GM19467 (cell line): ENCODE measurements at regions not wholly inside any gene's neighbourhood (a gene's known extent, or its start where the extent isn't known, plus 50 kb on each side); places are given as distances from the start of the nearest gene placed in this dataset.

Source experiments
- ATAC-seq: cut with Tn5 transposase; IDR thresholded peaks from one replicate; pipeline ENCODE4 v1.9.1; 2021; ENCODE audit warnings: mild to moderate bottlenecking, moderate library complexity; ENCODE audit not compliant: unreplicated experiment

DNA sequence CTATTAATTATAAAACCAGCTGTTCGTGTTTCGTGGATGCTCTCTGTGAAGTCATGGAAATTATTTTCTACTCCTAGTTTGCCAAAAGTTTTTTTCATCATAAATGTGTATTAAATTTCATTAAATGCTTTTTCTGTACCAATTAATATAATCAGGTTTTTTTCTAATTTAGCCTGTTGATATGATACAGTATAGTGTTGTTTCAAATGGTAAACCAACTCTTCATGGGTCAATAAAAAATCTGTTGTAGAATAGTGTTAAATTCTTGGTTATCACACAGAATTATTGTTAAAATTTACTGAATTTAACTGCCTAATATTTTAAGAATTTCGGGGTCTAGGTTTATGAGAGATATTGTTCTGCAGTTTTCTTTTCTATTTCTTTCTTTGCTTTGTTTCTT lies 505.9 kb upstream of the MANEA start:
- no peak for ATAC-seq

DNA sequence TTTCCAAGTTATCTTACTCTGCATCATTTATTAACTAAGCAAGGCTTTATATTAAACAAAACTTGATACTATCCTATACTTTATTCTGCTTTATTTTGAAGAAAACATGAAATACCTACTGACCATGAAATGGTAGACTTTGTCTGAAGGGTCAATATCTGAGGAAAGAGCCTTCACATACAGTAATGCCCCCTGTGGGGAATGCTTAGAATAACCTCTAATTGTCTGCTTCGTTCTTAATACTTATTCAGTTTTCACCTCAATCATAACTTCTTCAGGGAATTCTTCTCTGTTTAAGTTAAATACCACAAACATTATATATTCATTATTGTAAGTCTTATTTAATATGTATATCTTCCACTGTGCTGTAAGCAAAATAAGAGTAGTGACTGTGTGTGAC lies 498.9 kb upstream of the MANEA start:
- no peak for ATAC-seq

DNA sequence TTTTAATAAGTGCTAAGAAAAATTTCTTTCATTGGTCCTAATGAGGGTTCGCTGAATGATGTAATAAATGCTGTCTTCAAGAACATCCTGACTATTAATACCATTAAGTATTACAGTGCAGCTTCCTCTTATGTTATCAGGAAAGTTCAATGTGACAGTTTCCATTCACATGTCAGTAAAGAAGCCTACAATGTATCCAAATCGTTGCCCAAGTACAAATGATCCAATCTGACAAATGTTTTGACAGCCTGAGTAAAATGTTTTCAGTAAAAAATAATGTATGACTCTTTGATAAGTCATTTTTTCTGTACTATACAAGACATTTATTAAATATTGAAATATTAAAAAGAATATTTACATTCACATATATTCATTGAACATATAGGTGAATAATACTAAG lies 496.1 kb upstream of the MANEA start:
- ATAC-seq: no peak

DNA sequence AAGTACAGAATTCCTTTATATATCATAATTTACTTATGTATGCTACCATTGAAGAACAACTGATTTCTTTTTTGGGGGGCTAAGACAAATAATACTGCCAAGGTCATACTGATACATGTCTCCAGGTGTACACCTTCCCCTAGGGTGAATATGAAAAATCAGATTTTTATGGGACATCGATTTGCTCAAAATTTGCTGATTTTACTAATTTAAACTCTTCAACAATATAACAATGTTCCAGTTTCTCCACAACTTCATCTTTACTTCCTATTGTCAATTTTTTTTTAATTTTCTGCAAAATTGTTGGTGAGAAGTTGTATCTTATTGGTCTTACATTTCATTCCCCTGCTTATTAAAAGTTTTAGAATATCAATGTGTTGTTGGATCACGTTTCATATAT lies 495.4 kb upstream of the MANEA start:
- ATAC-seq: no peak

DNA sequence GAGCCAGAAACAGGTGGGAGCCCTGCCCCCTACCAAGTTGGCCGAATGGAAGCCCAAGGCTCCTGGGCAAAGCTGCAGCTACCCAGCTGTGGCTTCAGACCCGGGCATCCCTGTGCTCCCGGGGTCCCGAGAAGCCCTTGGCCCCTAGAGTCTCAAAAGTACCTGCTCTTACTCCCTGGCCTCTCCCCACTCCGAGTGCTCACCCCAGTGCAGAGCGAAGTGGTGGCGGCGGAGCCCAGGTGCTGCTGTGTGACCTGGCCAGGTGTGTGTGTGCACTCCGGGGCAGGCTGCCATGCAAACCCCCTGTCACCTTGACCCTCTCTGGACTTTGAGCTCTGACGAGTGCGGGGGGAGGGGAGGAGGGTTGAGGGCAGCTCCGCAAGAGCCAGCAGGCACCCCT lies 493.8 kb upstream of the MANEA start:
- ATAC-seq: no peak

DNA sequence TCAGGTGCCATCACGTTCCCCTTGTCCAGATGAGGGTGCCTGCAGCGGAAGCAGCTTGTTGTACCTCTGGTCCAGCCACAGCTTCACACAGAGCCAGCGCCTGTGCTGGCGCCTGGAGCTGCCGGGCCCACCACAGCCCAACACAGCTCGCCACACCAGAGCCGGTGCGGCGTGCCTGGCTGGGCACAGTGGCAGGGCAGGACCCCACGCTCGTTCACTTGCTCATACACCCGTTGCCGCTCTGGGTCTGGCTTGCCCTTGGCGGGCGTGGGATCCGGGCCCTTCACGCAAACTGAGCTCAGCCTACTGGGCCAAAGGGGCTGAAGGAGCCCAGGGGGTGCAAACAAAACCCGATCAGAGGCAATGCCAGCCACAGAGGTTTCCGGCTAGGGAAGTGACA lies 492.5 kb upstream of the MANEA start:
- ATAC-seq: no peak

DNA sequence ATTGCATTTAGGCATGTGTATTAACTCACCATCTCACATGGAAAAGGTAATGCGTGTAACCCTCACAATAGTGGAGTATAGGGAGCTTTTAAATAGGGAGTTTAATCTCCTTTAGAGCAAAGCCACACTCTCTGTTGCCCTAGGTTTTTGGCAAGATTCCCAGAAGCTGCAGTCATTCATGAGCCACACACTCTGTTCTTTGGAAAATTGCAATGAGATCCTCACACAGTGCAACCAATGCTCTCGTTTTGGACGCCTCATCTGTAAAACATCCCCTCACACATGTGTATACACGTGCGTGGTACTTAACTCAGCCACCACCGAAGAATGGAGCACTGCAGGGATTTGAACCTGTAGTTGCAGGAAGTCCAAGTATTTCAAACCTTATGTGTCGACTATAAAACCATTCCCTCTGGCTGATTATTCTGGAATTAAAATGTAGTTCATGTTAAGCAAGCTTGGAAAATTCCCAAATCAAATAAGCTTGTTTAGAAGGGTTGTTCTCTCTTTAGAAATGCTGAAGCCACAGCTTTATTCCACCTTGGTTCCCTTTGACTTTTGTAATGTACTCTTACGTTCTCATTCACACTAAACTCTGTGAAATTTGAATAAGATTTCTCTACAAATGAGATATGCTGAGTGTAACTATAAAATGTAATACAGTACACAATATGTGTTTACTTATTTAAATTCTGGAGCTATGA lies 489.8 kb upstream of the MANEA start:
- ATAC-seq: no peak

DNA sequence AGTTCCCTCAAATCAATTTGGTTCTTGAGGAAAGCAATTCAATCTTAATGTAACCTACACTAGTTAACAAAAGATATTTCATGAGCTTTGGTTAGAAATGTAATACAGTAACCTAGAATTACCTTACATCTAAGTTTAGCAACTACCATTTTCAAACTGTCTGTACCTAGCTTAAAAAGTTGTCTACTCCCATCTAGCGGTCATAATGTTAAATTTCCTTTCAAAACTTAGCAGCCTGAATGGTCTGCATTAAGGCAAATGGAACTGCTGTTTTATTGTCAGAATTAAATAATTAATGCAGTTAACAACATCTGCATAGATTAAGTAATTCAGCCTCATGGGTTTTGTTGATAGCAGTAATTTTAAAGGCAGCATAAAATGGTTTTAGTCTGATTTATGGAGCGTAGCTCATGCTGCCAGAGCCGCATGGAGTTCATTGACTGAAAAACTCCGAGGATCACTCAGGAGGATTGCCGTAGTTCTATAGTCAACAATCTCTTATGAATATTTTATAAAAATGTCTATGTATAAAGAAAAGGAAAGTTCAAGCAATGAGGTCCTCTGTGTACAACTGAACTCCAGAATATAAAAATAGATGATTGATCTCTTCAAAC lies 485.4 kb upstream of the MANEA start:
- peak; percentile 85 for ATAC-seq

DNA sequence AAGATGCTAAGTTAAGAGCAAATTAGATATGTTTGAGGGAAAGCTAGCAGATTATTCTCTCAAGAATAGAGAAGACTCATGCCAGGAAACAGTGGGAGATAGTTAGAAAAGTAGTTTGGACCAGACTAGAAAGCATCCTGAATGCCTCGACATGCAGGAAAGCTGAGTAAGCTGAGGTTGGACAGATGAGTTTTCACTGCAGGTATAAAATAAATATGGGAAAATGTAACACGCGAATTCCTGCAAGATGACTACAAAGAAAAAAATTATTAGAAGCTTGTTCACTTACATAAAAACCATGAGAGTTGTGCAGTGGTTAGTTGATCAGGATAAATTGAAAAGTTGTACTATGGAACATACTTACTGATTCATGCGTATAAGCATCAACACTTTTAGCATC lies 484.2 kb upstream of the MANEA start:
- no peak for ATAC-seq

DNA sequence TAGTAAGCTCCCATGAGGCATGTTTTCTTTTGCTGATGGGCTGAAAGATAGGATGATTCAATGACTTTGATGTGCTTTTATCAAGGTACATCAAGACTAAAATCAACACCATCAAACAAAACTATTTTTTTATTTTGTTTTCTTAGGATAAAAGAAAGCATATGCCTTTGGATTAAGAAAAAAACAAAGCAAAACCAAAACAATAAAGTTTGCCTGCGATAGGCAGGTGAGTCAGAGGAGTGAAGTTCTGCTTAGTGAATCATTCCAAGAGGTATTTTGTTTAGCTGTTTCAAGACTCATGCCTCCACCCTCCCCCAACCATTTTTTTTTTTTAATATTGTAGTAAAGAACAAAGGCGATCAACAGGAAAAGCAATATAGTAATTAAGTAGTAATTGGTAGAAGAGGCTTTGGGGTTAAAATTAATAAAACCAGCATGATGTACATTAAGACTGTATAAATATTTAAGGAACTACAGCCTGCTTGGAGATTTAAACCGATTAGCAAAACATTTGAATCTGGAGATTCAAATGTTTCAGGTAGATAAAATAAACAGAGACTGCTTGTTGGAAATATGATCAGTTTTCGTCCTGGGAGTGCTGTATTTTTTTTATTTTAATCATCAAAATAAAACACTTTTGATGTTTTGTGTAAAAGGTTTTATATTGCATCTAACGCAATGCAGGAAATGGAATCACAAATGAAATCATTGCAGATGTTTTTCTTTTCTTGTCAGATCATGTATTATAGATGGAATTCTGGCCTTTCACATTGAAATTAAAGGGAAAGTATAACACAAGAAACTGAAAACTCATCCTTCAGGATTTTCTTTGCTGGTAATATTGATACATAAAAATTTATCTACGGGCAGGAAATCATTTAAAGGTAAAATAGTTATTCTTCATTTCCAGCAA lies 482.3 kb upstream of the MANEA start:
- no peak for ATAC-seq

DNA sequence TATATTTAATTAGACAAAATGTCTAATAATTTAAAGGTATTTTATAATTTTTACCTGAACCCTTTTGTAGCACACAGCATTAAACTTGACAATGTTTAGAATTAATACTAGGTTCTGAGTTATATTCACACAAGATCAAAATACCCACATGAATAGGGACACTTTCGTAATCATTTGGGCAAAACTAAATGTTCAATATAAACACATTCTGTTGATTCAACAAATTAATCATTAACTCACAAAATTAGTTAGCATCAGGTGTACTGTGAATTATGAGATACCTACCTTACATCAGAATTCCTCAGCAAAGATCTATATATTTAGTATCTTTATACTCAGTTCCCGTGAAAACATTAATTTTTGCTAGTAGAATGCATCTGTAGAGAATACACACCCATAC lies 481.5 kb upstream of the MANEA start:
- no peak for ATAC-seq

DNA sequence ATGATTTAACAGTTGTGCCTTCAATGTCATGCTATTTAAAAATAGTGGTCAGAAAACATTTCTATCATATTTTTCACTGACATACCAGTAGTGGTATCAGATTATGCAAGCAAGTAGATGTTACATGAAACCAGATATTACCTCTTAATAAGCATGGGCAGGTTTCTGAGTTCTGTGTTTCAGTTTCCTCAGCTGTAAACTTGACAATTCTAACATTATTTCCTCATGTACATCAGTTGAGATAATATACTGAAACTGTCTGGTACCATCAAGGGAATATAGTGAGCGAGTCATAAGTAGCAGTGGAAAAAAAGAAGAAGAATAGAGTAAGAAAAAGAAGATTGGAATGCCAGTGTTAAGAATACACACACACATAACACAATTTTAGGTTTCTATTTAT lies 477.9 kb upstream of the MANEA start:
- no peak for ATAC-seq

DNA sequence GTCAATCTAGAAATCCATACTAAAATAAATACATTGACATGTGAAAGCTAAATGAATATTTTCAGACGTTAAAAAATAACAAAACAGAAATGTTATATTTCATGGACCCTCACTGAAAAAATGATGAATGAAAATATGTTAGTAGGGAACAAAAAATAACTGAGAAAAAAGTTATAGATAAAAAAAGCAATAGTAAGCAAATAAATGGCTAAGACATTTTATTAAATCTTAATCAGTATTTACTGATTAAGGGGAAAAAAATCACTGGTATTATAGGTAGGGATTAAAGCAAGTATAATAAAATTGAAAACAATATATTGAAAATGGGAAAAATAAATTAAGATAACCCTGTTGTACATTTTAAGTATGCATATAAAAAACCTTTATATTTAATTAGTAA lies 468.1 kb upstream of the MANEA start:
- no peak for ATAC-seq

DNA sequence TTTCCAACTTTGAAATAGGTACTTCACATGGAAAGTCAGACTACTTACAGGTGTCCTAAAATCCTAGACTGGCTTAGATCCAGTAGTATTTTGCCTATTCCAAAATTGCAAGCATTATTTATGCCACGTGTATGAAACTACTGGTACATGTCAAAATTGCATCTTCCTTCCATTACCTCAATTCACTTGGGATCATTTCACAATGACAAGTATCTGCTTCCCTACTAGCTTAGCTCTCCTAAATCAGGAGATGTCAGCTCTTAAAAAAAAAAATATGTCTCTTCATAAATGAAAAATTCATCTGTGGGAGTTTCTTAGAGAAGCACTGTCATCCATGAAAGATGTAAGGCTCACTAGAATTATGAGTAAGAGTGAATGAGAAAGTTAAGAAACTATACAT lies 466.6 kb upstream of the MANEA start:
- ATAC-seq: no peak

DNA sequence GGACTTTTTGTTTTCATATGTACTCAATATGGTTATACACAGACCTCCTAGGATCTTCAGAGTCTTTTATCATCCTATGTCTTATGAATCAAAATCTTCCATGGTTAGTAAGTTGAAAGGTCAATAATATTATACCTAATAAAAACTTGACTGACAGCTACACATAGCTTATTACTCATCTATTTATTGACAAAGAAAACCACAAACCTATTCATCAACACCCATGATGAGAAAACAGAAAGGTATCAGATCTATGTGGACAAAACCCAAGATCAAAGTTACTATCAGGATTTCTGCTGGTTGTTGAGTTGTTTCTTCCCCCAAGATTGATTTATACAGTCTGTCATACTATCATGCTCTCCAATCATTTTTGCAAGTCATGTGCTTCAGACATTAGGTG lies 460.1 kb upstream of the MANEA start:
- ATAC-seq: no peak

DNA sequence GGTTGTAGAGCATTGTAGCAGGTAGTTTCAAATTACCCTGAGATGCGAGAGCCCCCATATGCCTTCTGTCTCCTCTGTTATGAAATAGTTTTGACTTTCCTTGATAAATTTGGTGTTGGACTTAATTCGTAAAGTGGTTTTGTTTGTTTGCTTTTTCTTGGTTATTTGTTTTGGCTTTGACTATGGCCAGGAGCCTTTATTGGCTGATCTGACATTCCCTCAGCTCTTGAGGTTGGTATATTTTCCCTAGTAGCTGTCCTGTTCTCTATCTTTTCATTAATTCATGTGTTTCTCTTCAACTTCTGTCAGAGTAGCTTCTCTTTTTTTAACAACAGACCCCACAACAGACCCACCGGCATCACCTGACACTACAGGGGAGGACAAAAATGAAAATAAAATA lies 457.4 kb upstream of the MANEA start:
- no peak for ATAC-seq

DNA sequence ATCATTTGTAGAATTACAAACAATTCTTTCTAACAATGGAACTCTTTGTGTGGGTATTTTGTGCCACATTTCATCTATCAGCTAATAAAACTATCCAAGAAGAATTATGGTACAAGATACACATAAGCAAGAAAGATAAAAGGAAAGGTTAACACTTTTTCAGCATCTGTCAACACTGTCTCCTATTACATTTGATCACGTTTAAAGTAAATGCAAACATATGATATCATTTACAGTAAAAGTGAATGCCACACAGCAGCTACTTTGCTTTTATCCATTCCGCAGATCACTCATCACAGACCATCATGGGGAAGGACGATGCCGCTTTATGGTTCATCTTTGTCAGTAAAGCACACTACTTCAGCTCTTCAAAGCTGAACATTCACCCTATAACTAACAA lies 456.4 kb upstream of the MANEA start:
- no peak for ATAC-seq

DNA sequence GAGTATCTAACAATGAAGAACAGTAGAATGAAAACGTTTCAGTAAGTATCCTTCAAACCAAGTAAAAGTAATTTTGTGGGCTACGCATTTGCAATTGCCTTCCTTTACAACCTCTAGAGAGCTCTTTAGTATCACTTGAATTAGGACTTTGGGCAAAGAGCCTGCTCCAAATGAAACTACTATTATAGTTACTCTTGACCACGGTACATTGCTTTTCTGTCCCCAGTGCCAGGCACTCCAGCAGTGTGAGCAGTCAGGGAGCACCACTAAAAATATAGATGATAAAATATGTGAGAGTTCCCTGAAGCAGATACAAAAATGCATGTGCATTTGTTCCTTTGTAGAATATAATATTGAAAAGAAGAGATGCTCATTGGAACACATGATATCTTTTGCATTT lies 450.1 kb upstream of the MANEA start:
- no peak for ATAC-seq

DNA sequence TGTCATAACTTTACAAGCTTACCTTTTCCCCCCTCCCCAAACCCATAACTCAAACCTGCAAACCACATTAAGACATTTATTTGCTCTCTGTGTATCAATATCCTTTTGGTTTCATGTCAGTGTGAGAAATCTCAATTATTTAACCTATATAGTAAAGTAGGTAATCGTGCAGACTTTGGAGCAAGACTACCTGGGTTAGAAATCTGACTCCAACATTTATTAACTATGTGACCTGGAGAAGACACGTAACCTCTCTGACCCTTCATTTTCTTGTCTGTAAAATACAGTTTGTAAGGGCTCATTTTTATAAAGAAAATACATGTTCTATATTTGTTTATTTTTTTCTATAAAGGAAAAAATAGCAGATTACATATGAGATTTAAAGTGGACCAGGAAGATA lies 448.9 kb upstream of the MANEA start:
- no peak for ATAC-seq

DNA sequence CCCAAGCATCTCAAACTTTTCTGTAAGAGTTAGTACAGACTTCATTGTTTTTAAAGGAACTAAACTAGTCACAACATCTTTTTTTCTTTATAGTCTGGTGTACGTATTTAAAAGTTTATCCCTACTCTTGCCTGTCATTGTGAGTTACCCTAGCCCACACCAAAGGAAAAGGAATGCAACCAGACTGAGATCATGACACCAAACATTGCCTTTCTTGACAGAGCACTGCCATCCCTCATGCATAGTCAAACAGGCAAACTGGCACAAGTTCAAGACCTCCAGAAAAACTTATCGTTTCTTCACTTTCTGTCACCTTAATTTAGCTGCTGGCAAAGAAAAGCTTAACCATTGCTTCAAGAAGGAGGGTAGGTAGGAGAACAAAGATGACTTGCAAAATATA lies 448.4 kb upstream of the MANEA start:
- ATAC-seq: no peak

DNA sequence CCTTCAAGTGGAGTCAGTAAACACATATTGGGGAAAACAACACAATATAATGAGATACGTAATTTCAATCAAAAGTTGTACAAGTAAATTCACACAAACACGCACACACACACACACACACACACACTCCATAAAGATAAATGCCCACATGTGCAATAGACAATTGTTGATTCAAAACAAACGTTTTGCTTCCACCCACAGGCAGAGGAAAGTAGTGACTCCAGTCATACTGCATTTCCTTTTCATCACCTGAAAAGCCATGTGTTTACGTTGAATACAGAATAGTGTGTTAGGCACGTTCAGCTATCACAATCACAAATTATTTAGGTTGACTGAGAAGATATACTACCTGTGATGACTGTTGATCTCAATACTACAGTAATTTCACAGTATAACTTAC lies 443.8 kb upstream of the MANEA start:
- ATAC-seq: no peak

DNA sequence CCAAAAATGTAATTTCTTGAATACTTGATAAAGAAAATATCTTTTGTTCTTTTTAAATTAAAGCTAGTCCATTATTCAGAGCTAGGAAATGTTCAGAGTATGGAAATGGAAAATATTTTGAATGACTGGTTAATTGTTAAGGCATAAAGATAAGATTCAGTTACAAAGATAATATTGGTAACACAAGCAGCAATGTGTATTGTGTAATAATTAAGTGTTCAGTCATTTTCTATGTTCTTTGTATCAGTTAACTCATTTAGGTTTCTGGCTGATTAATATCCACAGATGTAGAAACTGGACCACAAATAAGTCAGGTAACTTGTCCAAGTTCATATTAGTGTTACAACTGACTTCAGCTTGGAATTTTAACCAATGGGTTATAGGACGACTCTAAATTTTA lies 442.2 kb upstream of the MANEA start:
- ATAC-seq: no peak
